ENCODE measurements at regions not wholly inside any gene's neighbourhood (a gene's known extent, or its start where the extent isn't known, plus 50 kb on each side); places are given as distances from the start of the nearest gene placed in this dataset.

DNA sequence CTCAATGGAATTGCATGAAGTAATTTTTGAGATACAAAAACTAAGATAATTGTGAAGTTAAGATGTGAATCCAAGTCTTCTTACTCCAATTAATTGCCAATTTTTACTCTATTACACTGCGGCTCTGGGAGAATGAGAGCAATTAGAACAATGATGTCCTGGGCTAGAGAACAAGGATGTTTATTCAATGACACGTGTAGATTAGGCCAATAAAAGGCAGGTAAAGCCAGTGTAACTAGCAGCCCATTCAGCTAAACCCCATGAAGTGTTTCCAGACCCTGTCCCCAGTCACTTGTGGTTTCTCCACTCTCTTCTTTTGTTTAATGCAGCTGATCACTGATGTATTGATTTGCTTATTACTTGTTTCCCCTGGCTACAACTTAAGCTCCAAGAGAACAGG lies 381.1 kb upstream of the ARHGEF26 start:
- TF ChIP-seq, protein P1, sequence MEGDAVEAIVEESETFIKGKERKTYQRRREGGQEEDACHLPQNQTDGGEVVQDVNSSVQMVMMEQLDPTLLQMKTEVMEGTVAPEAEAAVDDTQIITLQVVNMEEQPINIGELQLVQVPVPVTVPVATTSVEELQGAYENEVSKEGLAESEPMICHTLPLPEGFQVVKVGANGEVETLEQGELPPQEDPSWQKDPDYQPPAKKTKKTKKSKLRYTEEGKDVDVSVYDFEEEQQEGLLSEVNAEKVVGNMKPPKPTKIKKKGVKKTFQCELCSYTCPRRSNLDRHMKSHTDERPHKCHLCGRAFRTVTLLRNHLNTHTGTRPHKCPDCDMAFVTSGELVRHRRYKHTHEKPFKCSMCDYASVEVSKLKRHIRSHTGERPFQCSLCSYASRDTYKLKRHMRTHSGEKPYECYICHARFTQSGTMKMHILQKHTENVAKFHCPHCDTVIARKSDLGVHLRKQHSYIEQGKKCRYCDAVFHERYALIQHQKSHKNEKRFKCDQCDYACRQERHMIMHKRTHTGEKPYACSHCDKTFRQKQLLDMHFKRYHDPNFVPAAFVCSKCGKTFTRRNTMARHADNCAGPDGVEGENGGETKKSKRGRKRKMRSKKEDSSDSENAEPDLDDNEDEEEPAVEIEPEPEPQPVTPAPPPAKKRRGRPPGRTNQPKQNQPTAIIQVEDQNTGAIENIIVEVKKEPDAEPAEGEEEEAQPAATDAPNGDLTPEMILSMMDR (IDR thresholded peaks at IDR 0.05) = no peak
- no peak for TF ChIP-seq POLR2A (IDR thresholded peaks at IDR 0.05)

All from adrenal gland (tissue), 5 donors.